ENCODE measurements at regions not wholly inside any gene's neighbourhood (a gene's known extent, or its start where the extent isn't known, plus 50 kb on each side); places are given as distances from the start of the nearest gene placed in this dataset.

- Histone ChIP-seq H3T11ph (ENCODE audit: low read length) (no peak overlapping the region), H4K20me1 (ENCODE audit: control insufficient read depth, insufficient read depth, insufficient read length) (no peaks in the 10 kb centered on the region), H4K5ac (ENCODE audit: insufficient read length, low read depth, low read length) (no peak overlapping the region), H3K79me2 (ENCODE audit: insufficient read depth, low read length) (no peaks in the 10 kb centered on the region), H2BK12ac (ENCODE audit: insufficient read length, low read depth, low read length) (no peak overlapping the region), H3K23ac (ENCODE audit: insufficient read length, low read depth, low read length) (no peak overlapping the region), H3K79me1 (ENCODE audit: insufficient read depth, low read depth, low read length, poor library complexity, severe bottlenecking) (no peaks in the 10 kb centered on the region), H3K9ac (ENCODE audit: extremely low read depth, insufficient read length, low read length) (no peak overlapping the region), H2BK20ac (ENCODE audit: low read depth, low read length, poor library complexity, severe bottlenecking) (no peak overlapping the region), H2BK5ac (ENCODE audit: insufficient read length, low read length) (no peak overlapping the region), H3K4me1 (ENCODE audit: insufficient read depth, low read length) (peaks cover 2% of the 10 kb centered on the region; the same call in 1 of the 2 replicates), H3K9me3 (ENCODE audit: control insufficient read depth, low read depth, low read length) (no peaks in the 10 kb centered on the region), H2AK5ac (ENCODE audit: insufficient read length, low read length) (no peak overlapping the region), H3K56ac (ENCODE audit: insufficient read length, low read depth, low read length) (no peak overlapping the region), H2BK15ac (ENCODE audit: low read depth, low read length) (no peak overlapping the region), H3K4ac (ENCODE audit: low read depth, low read length) (no peak overlapping the region), H2BK120ac (ENCODE audit: low read depth, low read length, poor library complexity, severe bottlenecking) (no peak overlapping the region), H3K4me2 (ENCODE audit: insufficient read depth, insufficient read length, low read length) (no peak overlapping the region), H3K14ac (ENCODE audit: insufficient read depth, low read length) (no peak overlapping the region), H4K91ac (ENCODE audit: insufficient read length, low read depth, low read length) (no peak overlapping the region), H3K23me2 (ENCODE audit: insufficient read length, low read depth, low read length, poor library complexity, severe bottlenecking) (no peaks in the 10 kb centered on the region), H3K27me3 (ENCODE audit: insufficient read depth, low read length) (no peaks in the 10 kb centered on the region; the same call in 1 of the 2 replicates), H4K8ac (replicated peaks; ENCODE audit: insufficient read length, low read depth, low read length) (no peak overlapping the region), H3K18ac (ENCODE audit: insufficient read length, low read depth, low read length) (no peak overlapping the region), H2AFZ (ENCODE audit: low read length) (no peak overlapping the region), H3K27ac (ENCODE audit: insufficient read length, low read depth, low read length) (no peak overlapping the region)
- peaks cover 23 to 44% of the 10 kb centered on the region in 2 experiments for H3K4me1 Mint-ChIP-seq
- no peaks in the 10 kb centered on the region for H3K9me3 Mint-ChIP-seq
- peaks cover 14% of the 10 kb centered on the region for H3K27me3 Mint-ChIP-seq (ENCODE audit: low read depth)
- no CpG with 5 or more reads among the region's 8 CpGs for WGBS (ENCODE audit: extremely low coverage, insufficient read length, low lambda C conversion rate)
- no peak for DNase-seq
- no peak overlapping the region for H3K27ac Mint-ChIP-seq
- no peaks in the 10 kb centered on the region for H3K36me3 Mint-ChIP-seq (ENCODE audit: insufficient read depth in 1 of 3, low read depth in 3 of 3)
- no peak overlapping the region for H3K4me3 Mint-ChIP-seq
- TF ChIP-seq CTCF (conservative IDR thresholded peaks at IDR 0.05) = no peak
These were observed 77.9 kb upstream of the WNT11 start for GRCh38 chr11:76284161-76284560.

Measured in H9 (cell line).